NOMO-1 treated with dmso at 0.1 percent for 144 hours (cell line): ENCODE measurements at regions not wholly inside any gene's neighbourhood (a gene's known extent, or its start where the extent isn't known, plus 50 kb on each side); places are given as distances from the start of the nearest gene placed in this dataset.
A peak's percentile ranks its signal among the peaks of the same experiment; 100 is the strongest.

Experiments
- DNase-seq: peaks from one replicate; lab custom pipeline; 2025; ENCODE audit not compliant: unreplicated experiment; lab: John Stamatoyannopoulos, UW

DNA sequence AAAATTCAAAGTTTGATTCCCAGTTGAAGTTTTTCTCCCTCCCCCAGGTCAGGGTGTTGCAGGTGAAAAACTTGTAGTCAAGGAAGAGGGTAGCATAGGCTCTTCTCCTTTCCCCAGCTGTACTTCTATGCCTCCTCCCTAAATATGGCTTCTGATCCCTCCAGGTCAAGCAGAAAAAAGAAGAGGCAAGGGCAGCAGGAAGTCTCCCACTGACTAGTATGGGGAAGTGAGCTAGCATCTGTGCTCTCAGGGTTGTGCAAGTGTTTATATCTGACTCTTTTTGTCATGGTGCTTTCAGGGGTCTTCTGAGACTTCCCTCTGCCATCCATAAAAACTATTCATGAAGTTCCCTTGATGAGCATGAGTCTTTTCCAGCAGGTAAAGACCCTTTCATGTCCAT lies 76.0 kb downstream of the ATPSCKMT start:
- peak; percentile 86 for DNase-seq

GRCh38 chr5:10172247-10172646 lies 77.4 kb downstream of the ATPSCKMT start:
- DNase-seq, result no peak

GRCh38 chr5:10169359-10169758 lies 80.3 kb downstream of the ATPSCKMT start:
- no peak for DNase-seq

GRCh38 chr5:10168254-10168653 lies 81.4 kb downstream of the ATPSCKMT start:
- DNase-seq, result no peak

DNA sequence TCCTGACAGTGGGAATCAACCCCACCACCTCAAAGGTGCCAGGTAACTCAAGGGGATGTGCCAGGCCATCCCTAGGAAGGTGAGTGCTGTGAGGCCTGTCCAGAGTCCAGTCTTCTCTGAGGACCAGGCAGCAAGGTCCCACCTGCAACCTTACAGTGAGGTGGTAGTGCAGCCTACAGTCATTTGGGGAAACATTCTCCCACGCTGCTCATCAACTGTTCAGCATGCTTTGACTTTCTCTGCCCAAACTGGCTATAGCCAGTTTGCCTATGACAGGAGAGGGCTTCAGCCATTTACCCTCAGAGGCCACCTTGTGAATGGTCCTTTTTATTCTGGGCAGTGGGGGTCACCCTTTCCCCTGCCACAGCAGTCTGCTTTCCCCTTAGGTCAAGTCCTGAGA lies 81.9 kb downstream of the ATPSCKMT start:
- no peak for DNase-seq

DNA sequence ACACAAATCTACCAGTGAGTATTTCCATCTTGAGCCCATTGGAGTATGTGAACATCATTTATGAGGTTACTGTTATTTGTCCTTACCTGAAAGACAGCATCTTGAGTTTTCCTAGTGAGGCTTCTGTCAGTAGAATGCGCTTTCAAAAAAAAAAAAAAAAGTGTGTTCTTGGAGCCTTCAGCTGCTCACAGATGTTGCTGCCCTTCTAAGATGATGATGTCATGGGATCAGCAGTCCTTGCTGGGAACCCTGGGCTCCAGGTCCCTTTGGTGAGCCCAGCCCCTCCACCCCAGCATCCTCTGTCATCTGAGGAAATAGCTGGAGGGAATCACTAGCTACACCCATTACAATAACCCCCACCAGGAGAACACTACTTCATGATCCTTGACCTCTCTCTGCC lies 83.3 kb downstream of the ATPSCKMT start:
- no peak for DNase-seq

GRCh38 chr5:10162468-10162867 lies 87.2 kb downstream of the ATPSCKMT start:
- DNase-seq, result no peak

DNA sequence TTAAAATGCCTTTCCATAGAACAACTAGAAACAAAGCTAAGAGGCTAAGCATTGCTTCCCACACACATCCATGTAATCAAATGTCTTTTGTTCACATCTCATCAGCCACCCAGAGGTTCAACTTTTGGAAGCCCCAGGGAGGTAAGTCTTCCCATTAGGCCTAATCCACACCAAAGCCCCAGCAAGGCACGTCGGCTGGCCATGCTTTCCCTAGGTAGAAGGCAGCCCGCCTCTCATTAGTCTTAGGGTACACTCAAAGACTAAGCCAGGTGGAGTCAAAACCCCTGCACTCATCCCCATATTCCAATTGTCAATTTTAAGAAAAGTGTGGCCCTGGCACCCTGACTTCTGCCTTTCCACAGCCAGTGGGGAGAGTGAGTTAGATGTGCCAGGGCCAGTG lies 87.9 kb downstream of the ATPSCKMT start:
- no peak for DNase-seq

DNA sequence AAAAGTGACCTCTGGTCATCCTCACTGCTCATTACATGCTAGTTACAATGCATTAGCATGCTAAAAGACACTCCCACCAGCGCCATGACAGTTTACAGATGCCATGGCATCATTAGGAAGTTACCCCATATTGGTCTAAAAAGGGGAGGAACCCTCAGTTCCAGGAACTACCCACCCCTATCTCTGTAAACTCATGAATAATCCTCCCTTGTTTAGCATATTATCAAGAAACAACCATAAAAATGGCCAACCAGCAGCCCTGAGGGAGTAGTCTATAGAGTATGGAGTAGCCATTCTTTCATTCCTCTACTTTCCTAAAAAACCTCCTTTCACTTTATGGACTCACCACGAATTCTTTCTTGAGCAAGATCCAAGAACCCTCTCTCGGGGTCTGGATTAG lies 89.4 kb downstream of the ATPSCKMT start:
- DNase-seq, result no peak

GRCh38 chr5:10158886-10159285 lies 90.8 kb downstream of the ATPSCKMT start:
- no peak for DNase-seq

- no peak for DNase-seq
Observed at GRCh38 chr5:10157085-10157669, 92.5 kb downstream of the ATPSCKMT start.

DNA sequence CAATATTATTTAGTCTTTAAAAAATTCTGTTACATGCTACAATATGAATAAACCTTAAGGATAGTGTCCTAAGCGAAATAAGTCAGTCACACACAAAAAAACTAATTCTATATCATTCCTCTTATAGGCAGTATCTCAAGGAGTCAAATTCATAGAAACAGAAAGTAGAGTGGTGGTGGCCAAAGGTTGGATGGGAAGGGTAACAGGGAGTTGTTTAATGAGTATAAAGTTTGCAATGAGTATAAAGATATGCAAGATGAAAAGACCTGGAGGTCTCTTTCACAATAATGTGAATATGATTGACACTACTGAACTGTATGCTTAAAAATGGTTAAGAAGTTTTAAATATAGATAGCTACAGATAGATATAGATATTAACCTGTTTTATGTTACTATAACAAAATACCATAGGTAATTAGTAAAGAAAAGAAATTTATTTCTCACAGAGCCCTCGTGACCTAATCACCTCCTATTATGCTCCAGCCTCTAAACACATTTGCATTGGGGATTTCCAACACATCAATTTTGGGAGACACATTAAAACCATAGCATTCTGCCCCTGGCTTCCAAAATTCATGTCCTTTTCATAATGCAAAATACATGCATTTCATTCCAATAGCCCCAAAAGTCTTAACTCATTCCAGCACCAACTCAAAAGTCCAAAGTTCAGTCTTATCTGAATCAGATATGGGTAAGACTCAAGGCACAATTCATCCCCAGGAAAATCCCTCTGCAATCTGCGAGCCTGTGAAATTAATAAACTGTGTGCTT lies 93.6 kb downstream of the ATPSCKMT start:
- no peak for DNase-seq

DNA sequence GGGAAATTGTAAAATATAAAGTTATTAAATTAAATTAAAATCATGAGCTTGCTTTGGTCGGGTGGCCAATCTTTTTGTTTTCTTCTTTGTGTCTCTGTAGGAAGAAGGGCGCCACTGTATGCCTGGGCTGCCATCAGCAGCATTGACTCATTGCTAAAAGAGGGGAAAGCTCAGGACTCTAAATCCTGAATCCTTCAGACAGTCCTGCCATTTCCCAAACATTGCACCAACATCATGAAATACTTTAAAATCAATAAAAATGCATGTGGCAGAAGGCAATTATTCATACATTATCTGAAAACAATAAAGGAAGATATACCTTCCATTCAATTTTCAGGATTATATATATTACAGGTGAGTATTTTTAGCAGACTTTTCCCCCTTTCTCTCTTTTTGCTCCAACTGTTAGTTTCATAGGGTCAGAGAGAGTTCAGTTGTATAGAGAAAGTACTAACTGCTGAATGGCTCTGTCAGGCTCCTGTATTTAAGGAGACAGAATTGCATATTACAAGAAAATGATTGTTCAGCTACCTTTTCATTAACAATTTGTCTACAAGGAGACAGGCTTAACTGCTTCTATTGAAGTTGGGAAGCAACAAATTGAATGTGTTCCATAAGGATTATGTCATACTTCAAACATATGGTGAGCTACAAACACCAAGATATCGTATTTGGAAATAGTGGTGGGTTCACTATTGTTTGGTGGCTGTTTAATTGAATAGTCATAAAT lies 95.7 kb downstream of the ATPSCKMT start:
- DNase-seq, result no peak

DNA sequence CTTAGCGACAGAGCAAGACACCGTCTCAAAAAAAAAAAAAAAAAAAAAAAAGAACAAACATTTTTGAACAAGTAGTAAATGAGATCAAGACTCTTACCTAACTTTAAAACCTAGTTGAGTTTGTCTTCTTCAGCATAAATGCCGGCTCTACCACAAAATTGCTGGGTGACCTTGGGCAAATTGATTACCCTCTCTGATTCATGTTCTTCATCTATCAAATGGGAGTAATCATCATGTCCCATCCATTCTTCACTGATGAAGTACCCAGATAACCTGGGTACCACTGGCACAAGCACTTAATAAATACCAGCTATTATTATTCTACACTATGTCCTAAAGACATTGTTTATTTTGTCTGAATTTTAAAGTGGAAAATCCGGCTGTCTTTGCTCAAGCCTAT lies 96.3 kb downstream of the ATPSCKMT start:
- no peak for DNase-seq

DNA sequence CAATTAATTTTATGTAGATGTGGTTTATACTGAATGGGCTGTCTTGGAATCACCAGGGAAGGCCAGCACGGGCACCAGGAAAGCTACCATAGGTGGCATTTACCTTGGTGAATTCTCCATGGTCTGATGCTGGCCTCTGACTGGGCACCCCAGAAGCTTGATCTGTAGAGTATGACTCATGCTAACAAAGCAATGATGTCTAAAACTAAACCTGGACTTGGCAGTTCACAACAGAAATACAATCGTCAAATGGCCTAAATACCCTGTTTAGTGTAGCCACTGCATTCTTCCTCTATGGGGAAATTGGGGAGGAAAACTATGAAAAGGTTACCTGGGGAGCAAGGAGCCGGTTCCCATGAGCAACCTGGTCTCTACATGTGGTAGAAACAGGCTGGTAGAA lies 98.0 kb downstream of the ATPSCKMT start:
- no peak for DNase-seq

DNA sequence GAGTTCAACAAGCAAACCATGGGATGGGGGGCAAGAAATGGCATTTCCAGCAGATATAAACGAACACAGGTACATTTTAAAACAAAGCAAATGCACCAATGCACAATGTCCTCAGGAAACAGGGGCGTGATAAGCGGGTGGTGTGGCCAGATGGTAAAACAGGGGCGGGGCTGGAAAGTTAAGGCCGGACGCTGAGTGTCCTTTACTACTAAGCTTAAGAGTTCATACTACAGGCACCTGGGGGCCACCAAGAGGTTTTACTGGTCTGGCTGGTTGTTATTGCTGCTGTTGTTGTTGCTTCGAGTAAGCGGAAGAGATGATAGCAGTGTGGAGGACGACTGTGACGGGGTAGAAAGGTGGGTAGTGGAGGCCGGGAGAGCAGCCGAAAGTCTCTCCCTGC lies 99.8 kb downstream of the ATPSCKMT start:
- DNase-seq, result no peak

- no peak for DNase-seq
Observed at GRCh38 chr5:10145923-10146401, 103.7 kb downstream of the ATPSCKMT start.

- DNase-seq, result no peak
Observed at GRCh38 chr5:10144040-10144439, 105.6 kb downstream of the ATPSCKMT start.

GRCh38 chr5:10140195-10140973 lies 109.3 kb downstream of the ATPSCKMT start:
- no peak for DNase-seq

DNA sequence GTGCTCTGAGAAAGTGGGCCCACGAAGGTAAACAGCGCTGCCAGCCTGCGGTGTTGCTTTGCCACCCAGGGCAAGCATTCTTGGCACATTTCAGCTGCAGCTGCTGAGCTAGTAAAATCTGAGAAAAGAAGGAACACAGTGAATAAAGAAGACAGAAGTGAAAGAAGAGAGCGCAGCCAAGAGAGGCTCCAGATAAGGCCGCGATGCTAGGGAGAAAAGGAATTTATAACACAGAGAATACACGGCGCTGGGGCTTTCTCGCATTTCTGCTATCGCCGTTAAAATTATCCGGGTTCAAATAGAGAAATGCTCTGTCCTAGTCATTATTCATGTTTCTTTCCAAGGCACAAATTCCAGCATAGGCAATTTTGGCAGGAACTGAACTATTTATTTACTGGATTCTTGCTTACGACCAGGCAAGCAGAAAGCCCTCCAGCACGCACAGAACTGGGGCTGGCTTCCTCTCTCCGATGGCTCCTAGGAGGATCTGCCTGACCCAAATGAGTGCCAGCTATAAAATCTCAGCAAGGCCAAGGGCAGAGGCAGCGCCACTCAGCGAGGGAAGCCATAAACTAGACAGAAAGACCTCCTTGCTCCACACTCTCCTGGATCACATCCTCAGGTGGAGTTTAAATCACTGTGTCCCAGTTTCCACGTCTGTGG lies 111.2 kb downstream of the ATPSCKMT start:
- no peak for DNase-seq

GRCh38 chr5:10133830-10134229 lies 115.9 kb downstream of the ATPSCKMT start:
- no peak for DNase-seq
